ENCODE measurements at regions not wholly inside any gene's neighbourhood (a gene's known extent, or its start where the extent isn't known, plus 50 kb on each side); places are given as distances from the start of the nearest gene placed in this dataset.

DNA sequence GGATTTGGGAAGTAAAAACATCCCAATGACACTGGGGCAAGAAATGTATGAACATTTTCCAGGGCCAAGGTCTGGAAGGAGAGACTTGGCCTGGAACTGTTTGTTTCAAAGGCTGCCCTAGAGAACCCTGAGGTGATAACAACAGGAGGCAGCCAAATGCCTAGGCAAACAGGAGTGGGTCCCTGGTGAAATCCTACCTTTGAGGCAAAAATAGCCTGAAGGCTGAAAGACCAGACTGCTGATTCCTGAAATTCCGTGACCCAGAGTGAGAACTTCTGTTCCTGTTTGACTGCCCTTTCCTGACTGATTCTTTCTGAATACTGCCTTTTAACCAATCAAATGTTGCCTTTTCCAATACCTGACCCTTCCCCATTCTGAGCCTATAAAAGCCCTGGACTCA, 196.4 kb downstream of the NSUN3 start:
- DNase-seq (ENCODE audit: low spot score): no peak

DNA sequence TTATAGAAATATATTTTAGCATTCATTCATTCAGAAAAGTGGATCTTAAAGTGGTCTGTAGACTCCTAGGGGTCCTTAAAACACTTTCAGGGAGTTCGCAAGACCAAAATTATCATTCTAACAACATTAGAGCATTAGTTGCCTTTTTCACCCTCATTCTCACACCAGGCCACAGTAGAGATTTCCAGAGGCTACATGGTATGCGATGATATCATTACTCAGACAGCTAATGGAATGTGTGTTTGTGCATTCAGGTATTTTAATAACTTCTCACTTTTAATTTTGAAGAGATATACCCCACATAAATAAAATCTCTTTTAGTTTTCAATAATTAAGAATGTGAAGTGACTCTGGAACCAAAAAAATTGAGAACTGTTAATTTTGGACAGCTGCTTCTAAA, 206.9 kb downstream of the NSUN3 start:
- no peak for DNase-seq (ENCODE audit: low spot score)

DNA sequence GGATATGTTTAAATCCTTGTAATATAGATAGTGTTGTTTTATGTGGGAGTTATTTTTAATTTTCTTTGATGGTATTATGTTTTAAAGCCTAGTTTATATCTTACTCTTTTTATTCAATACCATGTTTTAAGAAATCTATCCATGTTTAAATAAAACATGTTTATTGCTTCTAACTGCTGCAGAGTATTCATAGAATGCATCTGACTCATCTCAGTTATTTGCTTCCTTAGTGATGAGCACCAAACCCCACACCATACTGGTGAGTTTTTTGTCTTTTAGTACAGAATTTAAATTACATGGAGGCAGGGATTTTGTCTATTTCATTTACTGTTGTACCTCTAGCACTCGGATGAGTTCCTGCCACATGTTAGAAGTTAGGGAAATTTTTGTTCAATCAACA, 209.2 kb downstream of the NSUN3 start:
- no peak for DNase-seq (ENCODE audit: low spot score)

- DNase-seq (ENCODE audit: low spot score): no peak
Observed at GRCh38 chr3:94280958-94281357, 218.1 kb downstream of the NSUN3 start.

DNA sequence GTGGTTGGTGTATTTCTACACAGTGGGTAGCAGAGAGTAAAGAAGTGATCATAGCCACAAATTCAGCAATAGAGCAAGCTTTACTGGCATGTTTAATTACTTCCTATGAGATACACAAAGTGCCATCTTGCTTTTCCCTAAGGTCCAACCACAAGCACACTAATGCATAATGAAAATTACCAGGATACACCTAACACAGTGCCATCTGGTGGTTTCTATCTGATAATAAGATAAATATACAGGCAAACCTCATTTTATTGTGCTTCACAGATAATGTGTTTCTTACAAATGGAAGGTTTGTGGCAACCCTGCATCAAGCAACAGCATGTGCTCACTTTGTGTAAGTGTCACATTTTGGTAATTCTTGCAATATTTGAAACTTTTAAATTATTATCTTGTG, 223.0 kb downstream of the NSUN3 start:
- DNase-seq (ENCODE audit: low spot score): no peak

DNA sequence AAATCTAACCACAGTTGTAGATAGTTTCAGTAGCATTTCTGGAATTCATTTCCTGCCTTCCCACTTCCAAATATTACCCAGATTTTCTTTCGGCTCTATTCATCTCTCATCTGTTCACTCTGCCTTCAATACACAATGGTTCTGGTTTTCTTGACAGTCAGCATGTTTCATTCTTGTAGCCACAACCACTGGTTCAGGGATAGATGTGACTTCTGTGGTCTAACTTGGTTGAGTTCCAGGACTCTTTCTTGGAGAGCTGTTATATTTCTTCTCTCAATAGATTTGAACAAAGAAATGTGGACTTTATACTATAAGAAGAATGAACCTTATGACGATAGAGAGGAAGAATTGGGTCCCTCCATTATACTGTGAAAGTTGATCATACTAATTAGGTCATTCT, 228.8 kb downstream of the NSUN3 start:
- DNase-seq (ENCODE audit: low spot score): no peak

GRCh38 chr3:94292151-94292550, 229.3 kb downstream of the NSUN3 start:
- DNase-seq (ENCODE audit: low spot score): no peak

- DNase-seq (ENCODE audit: low spot score): no peak
Observed at GRCh38 chr3:94293793-94294195, 230.9 kb downstream of the NSUN3 start.

GRCh38 chr3:94294806-94295205, 231.9 kb downstream of the NSUN3 start:
- no peak for DNase-seq (ENCODE audit: low spot score)

GRCh38 chr3:94299716-94300115, 236.9 kb downstream of the NSUN3 start:
- no peak for DNase-seq (ENCODE audit: low spot score)

- DNase-seq (ENCODE audit: low spot score): no peak
Observed at GRCh38 chr3:94301366-94301765, 238.5 kb downstream of the NSUN3 start.

DNA sequence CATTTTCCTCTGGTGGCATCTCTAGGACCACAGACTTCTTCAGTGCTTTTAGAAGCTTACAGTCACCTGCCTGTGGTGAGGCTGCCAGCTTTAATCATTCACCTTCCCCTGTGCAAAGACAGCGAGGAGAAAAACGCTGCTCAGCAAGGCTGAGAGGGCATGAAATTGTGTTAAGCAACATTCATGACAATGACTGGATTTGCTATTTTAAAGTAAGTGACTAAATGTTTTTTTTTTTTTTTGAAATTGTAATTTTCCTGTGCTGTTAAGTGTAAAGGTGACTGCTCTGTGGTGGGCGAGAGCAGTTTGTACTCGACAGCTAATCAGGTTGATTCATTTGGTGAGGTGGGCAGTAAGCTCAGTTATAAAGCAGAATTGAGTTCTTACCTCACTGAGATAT, 240.4 kb downstream of the NSUN3 start:
- no peak for DNase-seq (ENCODE audit: low spot score)

DNA sequence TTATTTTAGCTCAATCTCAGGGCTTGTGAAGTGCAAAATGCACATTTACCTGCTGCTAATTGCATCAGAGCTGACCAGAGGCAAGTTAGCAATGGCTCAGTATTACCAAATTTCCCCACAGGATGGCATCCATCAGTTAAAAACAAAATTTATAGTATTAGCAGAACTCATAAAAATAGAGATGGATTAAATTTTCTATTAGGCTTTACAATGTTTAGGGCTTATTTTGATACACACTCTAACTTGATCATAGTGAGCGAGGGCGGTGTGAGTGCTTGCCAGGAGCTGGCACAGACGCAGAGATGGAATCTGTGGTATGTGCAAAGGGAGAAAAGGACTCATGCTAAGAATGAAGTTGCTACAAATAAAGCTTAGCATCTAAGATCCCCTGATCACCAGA, 241.0 kb downstream of the NSUN3 start:
- no peak for DNase-seq (ENCODE audit: low spot score)

GRCh38 chr3:94304954-94305353, 242.1 kb downstream of the NSUN3 start:
- no peak for DNase-seq (ENCODE audit: low spot score)

- DNase-seq (ENCODE audit: low spot score): no peak
Observed at GRCh38 chr3:94305835-94306611, 243.2 kb downstream of the NSUN3 start.

- DNase-seq (ENCODE audit: low spot score): no peak
Observed at GRCh38 chr3:94307588-94307987, 244.7 kb downstream of the NSUN3 start.

DNA sequence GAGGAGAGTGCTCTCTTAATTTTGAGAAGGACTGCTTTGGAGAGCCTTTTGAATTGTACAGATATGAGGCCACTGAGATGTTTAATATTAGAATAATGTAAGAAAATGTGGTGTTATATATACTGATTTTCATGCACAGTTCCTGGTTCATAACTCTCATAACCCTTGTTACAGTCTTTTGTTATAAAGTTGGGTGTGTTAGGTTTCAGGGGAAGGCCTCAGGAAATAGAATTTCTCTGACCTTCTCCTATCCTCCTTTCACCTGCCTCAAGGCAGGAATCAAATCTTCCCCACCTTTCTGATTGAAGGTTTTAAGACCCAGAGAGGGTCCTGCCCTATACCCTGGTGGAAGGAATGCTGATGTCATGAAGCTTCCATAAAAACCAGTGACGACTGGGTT, 245.9 kb downstream of the NSUN3 start:
- DNase-seq (ENCODE audit: low spot score): no peak

GRCh38 chr3:94310341-94311135, 247.7 kb downstream of the NSUN3 start:
- DNase-seq (ENCODE audit: low spot score): no peak

- DNase-seq (ENCODE audit: low spot score): no peak
Observed at GRCh38 chr3:94311651-94312050, 248.8 kb downstream of the NSUN3 start.

GRCh38 chr3:94314218-94314883, 251.5 kb downstream of the NSUN3 start:
- DNase-seq (ENCODE audit: low spot score): no peak

DNA sequence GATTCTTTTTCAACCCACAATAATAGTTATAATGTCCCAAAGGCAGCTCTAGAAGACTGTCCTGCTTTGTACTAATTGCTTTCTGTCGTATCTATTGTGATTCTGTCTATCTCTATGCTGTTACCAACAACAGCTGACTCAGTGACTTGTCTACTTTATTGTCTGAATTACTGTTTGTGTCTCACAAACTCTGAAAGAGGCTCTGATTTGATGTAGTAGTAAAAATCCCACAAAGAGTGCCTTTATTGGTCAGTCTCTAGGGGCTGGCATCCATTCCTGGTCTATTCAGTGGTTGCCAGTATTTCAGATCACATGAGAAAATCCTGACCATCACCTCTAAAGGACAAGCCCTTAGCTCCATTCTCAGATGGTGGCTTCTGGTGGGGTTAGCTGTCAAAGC, 254.2 kb downstream of the NSUN3 start:
- DNase-seq (ENCODE audit: low spot score): no peak

DNA sequence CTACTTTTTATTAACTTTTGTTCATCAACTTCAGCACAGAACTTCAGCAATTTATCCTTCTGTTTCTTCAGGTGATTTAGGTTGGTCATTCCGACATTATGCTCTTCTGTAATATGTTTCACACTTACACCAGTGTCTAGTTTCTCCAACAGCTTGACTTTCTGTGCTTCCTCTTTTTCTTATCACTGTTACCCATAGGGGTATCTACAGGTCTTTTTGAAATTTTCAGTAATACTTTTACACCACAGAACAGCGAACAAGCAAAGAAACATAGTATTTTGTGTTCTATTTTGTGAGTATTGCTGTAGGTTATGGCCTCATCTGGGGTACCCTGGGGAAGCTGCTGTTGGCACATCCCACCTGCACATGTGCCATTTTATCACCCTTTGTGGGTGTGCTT, 260.7 kb downstream of the NSUN3 start:
- no peak for DNase-seq (ENCODE audit: low spot score)

DNA sequence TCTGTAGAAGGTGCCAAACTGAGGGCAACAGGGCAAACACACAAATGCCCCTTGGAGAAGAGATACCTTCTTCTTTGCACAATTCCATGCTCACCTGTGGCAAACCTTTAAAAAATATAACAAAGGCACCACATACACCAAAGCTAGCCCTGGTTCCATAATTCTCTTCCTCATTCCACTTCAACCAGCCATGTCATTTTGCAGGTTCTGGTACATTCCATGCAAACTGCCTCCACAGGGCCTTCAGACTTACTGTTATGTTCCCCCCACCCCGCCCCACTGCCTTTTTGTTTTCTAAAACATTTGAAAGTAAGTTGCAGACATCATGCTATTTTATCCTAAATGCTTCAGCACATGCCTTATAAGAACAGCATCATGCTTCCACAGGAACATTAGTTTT, 269.0 kb downstream of the NSUN3 start:
- DNase-seq (ENCODE audit: low spot score): no peak

All from CD4-positive, alpha-beta T cell treated with Interleukin-2 at 100 ng/mL for 4 hours (primary cell).